ENCODE measurements at regions not wholly inside any gene's neighbourhood (a gene's known extent, or its start where the extent isn't known, plus 50 kb on each side); places are given as distances from the start of the nearest gene placed in this dataset.
"Not testable (repeated sequence)": the region's sequence is repeated elsewhere in the genome, so short reads cannot be mapped to it uniquely, and the experiment has no call there.

DNA sequence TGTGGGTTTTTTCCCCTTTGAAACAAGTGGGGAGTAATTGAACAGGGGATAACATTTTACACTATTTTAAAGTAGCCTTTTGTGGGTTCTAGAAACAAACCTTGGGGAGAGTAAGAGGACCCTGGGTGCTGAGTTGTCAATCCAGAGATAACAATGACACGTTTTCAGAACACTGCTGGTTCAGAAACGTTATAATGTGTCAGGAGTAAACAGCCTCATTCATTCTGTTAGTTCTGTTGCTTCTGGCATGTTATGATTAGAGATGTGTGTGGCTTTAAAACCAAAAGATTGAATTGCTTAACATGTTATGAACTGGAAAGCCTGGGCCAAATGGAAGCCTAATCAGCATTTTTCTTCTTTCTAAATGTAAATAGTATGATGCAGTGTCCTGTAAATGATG lies 680.5 kb upstream of the NOVA1 start:
- in situ Hi-C loops (cut with HindIII; ENCODE audit: low sequenced_read_pairs) = no loop called here
- no peak for DNase-seq (ENCODE audit: low read depth)
- H3K4me3 ChIP-seq (ENCODE audit: low read depth, low read length) = no peak overlapping the region
- TF ChIP-seq, protein P1, sequence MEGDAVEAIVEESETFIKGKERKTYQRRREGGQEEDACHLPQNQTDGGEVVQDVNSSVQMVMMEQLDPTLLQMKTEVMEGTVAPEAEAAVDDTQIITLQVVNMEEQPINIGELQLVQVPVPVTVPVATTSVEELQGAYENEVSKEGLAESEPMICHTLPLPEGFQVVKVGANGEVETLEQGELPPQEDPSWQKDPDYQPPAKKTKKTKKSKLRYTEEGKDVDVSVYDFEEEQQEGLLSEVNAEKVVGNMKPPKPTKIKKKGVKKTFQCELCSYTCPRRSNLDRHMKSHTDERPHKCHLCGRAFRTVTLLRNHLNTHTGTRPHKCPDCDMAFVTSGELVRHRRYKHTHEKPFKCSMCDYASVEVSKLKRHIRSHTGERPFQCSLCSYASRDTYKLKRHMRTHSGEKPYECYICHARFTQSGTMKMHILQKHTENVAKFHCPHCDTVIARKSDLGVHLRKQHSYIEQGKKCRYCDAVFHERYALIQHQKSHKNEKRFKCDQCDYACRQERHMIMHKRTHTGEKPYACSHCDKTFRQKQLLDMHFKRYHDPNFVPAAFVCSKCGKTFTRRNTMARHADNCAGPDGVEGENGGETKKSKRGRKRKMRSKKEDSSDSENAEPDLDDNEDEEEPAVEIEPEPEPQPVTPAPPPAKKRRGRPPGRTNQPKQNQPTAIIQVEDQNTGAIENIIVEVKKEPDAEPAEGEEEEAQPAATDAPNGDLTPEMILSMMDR (IDR thresholded peaks at IDR 0.05; ENCODE audit: low read depth, low read length, missing control alignments) = no peak

DNA sequence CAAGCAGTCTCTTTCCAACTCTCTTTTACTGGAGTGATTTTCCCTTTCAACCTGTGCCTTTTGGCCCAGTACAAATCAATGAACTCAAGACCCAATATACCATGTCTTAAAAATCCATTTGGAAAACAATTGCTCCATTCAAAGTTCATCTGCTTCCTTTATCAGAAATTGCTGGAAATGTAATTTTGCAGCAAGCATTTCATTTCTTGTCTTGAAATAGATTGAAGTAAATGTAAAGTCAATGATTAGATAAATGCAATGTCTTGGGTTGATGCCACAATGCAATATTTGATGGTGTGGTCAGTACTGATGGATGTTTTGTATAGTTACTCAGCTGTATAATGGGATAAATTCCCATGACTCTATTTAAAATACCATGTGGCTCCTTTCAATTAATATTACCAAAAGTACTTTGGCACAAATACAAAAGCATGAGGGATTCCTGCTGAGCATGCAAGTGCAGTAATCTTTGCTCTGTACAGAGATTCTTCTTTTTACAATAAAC lies 707.7 kb upstream of the NOVA1 start:
- TF ChIP-seq, protein P1 (IDR thresholded peaks at IDR 0.05; ENCODE audit: low read depth, low read length, missing control alignments) = no peak
- H3K4me3 ChIP-seq (ENCODE audit: low read depth, low read length) = no peak overlapping the region
- no peak for DNase-seq (ENCODE audit: low read depth)
- in situ Hi-C loops (cut with HindIII; ENCODE audit: low sequenced_read_pairs) = no loop called here

DNA sequence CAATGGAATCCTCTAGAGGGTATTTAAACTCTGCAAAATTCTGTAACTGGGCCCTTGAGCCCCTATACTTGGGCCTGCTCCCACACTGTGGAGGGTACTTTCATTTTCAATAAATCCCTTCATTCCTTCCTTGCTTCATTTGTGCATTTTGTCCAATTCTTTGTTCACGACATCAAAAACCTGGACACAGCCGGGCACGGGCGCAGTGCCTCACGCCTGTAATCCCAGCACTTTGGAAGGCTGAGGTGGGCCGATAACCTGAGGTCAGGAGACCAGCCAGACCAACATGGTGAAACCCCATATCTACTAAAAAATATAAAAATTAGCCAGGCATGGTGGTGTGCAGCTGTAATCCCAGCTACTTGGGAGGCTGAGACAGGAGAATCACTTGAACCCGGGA lies 714.9 kb upstream of the NOVA1 start:
- H3K4me3 ChIP-seq (ENCODE audit: low read depth, low read length); DNase-seq (ENCODE audit: low read depth); in situ Hi-C loops (cut with HindIII; ENCODE audit: low sequenced_read_pairs): not testable (repeated sequence)

DNA sequence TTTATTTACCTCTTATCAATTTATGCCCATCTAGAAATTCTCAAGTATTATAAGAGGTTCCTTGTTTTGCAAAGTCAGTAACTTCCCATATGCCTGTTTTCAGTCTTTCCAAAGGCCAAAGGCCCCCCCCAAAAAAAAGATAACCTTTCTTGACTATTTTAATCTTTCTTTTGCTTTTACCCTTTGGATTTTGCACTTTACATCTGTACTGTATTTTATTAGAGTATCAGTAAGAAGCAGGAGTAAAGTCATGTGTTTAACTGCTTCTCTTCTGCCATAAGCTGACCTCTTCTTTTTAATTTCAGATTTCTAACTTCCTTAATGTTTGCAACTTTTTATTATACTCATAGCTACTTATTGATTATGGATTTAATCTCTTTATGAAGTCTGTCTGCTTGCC lies 716.4 kb upstream of the NOVA1 start:
- H3K4me3 ChIP-seq (ENCODE audit: low read depth, low read length) = no peak overlapping the region
- no peak for DNase-seq (ENCODE audit: low read depth)
- TF ChIP-seq, protein P1 (IDR thresholded peaks at IDR 0.05; ENCODE audit: low read depth, low read length, missing control alignments) = no peak
- in situ Hi-C loops (cut with HindIII; ENCODE audit: low sequenced_read_pairs) = no loop called here

DNA sequence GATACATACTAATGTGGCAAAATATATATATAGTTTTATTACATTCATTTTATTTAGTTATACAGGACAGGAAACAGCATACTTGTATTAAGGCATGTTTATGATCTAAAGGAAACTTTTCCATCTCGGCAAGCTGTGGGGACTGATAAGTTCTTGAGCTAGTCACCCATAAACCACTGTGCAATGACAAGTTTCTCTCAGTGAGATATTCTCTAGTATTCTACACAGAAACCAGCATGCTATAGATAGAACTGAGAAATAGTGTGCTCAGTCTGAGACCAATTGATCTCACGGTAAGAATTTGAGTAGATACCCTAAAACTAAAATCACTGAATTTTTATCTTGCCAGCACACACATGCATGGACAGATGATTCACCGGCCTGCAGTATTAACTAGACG lies 717.6 kb upstream of the NOVA1 start:
- H3K4me3 ChIP-seq (ENCODE audit: low read depth, low read length) = no peak overlapping the region
- TF ChIP-seq, protein P1 (IDR thresholded peaks at IDR 0.05; ENCODE audit: low read depth, low read length, missing control alignments) = no peak
- DNase-seq (ENCODE audit: low read depth) = no peak
- in situ Hi-C loops (cut with HindIII; ENCODE audit: low sequenced_read_pairs) = no loop called here

DNA sequence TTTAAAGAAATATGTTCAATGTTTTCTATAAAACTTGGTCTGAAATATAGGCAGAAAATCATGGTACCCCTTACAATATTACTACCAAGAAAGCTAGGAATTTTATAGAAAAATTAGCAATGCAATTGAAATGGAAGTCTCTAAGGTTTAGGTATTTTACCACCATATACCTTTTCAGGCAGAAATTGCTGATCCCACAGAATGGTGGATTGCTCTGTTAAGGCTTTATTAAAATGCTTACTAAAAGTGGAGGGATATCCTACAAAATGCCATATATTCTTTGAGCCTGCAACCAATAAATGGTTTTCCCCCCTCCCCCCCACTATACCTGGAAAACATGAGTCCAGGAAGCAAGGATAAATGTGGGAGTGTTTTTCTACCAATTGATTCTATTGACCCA lies 718.1 kb upstream of the NOVA1 start:
- no peak overlapping the region for H3K4me3 ChIP-seq (ENCODE audit: low read depth, low read length)
- in situ Hi-C loops (cut with HindIII; ENCODE audit: low sequenced_read_pairs) = no loop called here
- TF ChIP-seq, protein P1 (IDR thresholded peaks at IDR 0.05; ENCODE audit: low read depth, low read length, missing control alignments) = no peak
- DNase-seq (ENCODE audit: low read depth) = no peak

DNA sequence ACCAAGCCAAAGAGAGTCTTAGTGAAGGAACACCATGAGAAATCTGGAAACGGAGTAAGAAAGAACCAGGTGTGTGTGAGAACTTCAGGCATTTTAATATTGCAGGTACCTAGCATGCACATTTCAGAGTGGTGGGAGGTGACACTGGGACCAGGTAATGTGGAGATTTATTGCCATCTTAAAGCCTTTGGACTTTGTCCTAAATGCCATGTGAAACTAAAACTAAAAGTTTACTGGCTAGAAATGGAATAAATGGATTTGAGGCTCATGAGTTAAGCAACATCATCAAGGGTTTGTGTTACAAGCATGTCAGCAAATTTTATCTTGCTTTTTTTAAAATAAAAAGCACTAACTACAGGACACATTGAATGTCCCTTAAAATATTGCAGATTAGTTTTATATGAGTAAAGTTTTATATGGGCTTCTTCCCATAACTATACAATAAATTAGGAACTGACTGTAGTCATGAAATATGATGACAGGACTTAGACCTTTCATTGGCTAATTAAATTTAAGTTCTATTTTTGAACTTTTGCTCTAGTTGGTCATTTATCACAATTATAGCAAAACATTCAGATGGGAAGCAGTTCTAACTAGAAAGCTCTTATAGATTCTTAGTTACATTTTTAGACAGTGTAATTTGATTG lies 721.1 kb upstream of the NOVA1 start:
- no peak for DNase-seq (ENCODE audit: low read depth)
- in situ Hi-C loops (cut with HindIII; ENCODE audit: low sequenced_read_pairs) = no loop called here
- no peak overlapping the region for H3K4me3 ChIP-seq (ENCODE audit: low read depth, low read length)
- TF ChIP-seq, protein P1 (IDR thresholded peaks at IDR 0.05; ENCODE audit: low read depth, low read length, missing control alignments) = no peak
